B cell (primary cell): ENCODE measurements at regions not wholly inside any gene's neighbourhood (a gene's known extent, or its start where the extent isn't known, plus 50 kb on each side); places are given as distances from the start of the nearest gene placed in this dataset.

Source experiments
- ATAC-seq: fragments of 200-7000 bp; cut with Tn5 transposase; one replicate; pipeline ENCODE4 v1.10.0; 2021; ENCODE audit warnings: low read depth, mild to moderate bottlenecking, moderate number of reproducible peaks, moderate library complexity
- CTCF ChIA-PET: fragments of 350-600 bp; sonication (Branson Sonifier 250); formaldehyde crosslinking; loops from one replicate; lab custom pipeline; 2021; ENCODE audit warnings: antibody characterized with exemption, inconsistent platforms; lab: Charles Lee
- POLR2A ChIA-PET: fragments of 350-600 bp; sonication (Branson Sonifier 250); formaldehyde crosslinking; loops from one replicate; lab custom pipeline; 2021; ENCODE audit warnings: antibody characterized with exemption; lab: Charles Lee
- DNase-seq: peaks from one replicate; pipeline ENCODE4 v3.0.0; 2013
- H2AFZ ChIP-seq: 2 replicates; pipeline ENCODE4 v1.6.1; 2012; ENCODE audit warnings: mild to moderate bottlenecking, low read depth, low read length; ENCODE audit not compliant: insufficient read depth, poor library complexity, severe bottlenecking
- H3K27ac ChIP-seq, 2 donors: 1 replicate in 1 of 2; 2 replicates in 1 of 2; pipeline ENCODE4 v1.5.1; 2012 to 2013; ENCODE audit warnings: low read length in 2 of 2, mild to moderate bottlenecking in 2 of 2, moderate library complexity in 1 of 2
- H3K27me3 ChIP-seq, 4 experiments: fragments of 200-600 bp in 1 of 4; sonication (generic) in 1 of 4; replicated peaks in 1 of 4; 1 replicate in 2 of 4; 2 replicates in 2 of 4; pipeline versions ENCODE4 v1.6.1 to v1.7.0; 2013 to 2016; ENCODE audit warnings: low read length in 3 of 4, mild to moderate bottlenecking in 2 of 4, mixed read lengths in 1 of 4, moderate library complexity in 1 of 4; ENCODE audit not compliant: insufficient read depth in 4 of 4, control insufficient read depth in 3 of 4; ENCODE audit errors: control extremely low read depth in 1 of 4
- H3K36me3 ChIP-seq, 2 experiments: replicated peaks in 1 of 2; 1 replicate in 1 of 2; 2 replicates in 1 of 2; pipeline versions ENCODE4 v1.6.1 to v1.7.1; 2013; ENCODE audit warnings: low read length in 1 of 2; ENCODE audit not compliant: insufficient read depth in 2 of 2, control insufficient read depth in 1 of 2; ENCODE audit errors: control extremely low read depth in 1 of 2, extremely low read depth in 1 of 2
- H3K4me1 ChIP-seq, 2 donors: fragments of 200-600 bp in 1 of 2; sonication (generic) in 1 of 2; 1 replicate in 1 of 2; 2 replicates in 1 of 2; pipeline versions ENCODE4 v1.5.1 to v1.6.1; 2013 to 2017; ENCODE audit warnings: low read length in 2 of 2; ENCODE audit not compliant: control insufficient read depth in 2 of 2, insufficient read depth in 2 of 2
- H3K4me2 ChIP-seq: replicated peaks from 2 replicates; pipeline ENCODE3; 2012; ENCODE audit warnings: mild to moderate bottlenecking, low read depth, low read length; ENCODE audit not compliant: poor library complexity, severe bottlenecking
- H3K4me3 ChIP-seq, 5 experiments: fragments of 200-600 bp in 1 of 5; sonication (generic) in 1 of 5; 1 replicate in 3 of 5; 2 replicates in 2 of 5; pipeline versions ENCODE4 v1.5.1 to v1.7.0; 2011 to 2016; ENCODE audit warnings: low read length in 4 of 5, mild to moderate bottlenecking in 4 of 5, low read depth in 2 of 5, control low read depth in 1 of 5, moderate library complexity in 1 of 5; ENCODE audit not compliant: insufficient read depth in 1 of 5; ENCODE audit errors: control extremely low read depth in 1 of 5, extremely low read depth in 1 of 5
- H3K79me2 ChIP-seq: fragments of 200-600 bp; sonication (generic); one replicate; pipeline ENCODE4 v1.6.0; 2016; ENCODE audit warnings: low read length; ENCODE audit not compliant: control insufficient read depth, insufficient read depth
- H3K9ac ChIP-seq: fragments of 200-600 bp; sonication (generic); 2 replicates; pipeline ENCODE4 v1.6.1; 2017; ENCODE audit warnings: mild to moderate bottlenecking, low read length, moderate library complexity
- H3K9me3 ChIP-seq, 3 donors: one replicate each; pipeline versions ENCODE4 v1.6.1 to v1.7.1; 2013; ENCODE audit warnings: low read length in 2 of 3; ENCODE audit not compliant: control insufficient read depth in 2 of 3, insufficient read depth in 1 of 3; ENCODE audit errors: control extremely low read depth in 1 of 3
- H4K20me1 ChIP-seq: 2 replicates; pipeline ENCODE4 v1.6.0; 2012; ENCODE audit warnings: mild to moderate bottlenecking, low read length; ENCODE audit not compliant: insufficient read depth, control insufficient read depth, poor library complexity, severe bottlenecking
- H3K27ac Mint-ChIP-seq: one replicate; pipeline ENCODE4 v1.8.0; 2021; ENCODE audit warnings: mixed read lengths
- H3K27me3 Mint-ChIP-seq: one replicate; pipeline ENCODE4 v1.8.0; 2021; ENCODE audit warnings: mixed read lengths
- H3K4me1 Mint-ChIP-seq: one replicate; pipeline ENCODE4 v1.8.0; 2021; ENCODE audit warnings: mixed read lengths
- H3K4me3 Mint-ChIP-seq: one replicate; pipeline ENCODE4 v1.8.0; 2021; ENCODE audit warnings: mixed read lengths
- H3K9me3 Mint-ChIP-seq: one replicate; pipeline ENCODE4 v1.8.0; 2022; ENCODE audit warnings: mixed read lengths; ENCODE audit not compliant: insufficient read depth
- EZH2 ChIP-seq: IDR thresholded peaks from 2 replicates; pipeline ENCODE4 v1.6.1; 2012; ENCODE audit warnings: borderline replicate concordance, low read depth, mild to moderate bottlenecking, moderate library complexity, low read length; ENCODE audit not compliant: insufficient read depth, poor library complexity, severe bottlenecking
- WGBS: methylation state at CpG from one replicate; pipeline ENCODE4 v1.1.5; 2013; ENCODE audit warnings: missing lambda C conversion rate; ENCODE audit not compliant: insufficient coverage; 5-methylcytosine and 5-hydroxymethylcytosine counted together
- intact Hi-C: fragments of 100-400 bp; cut with micrococcal nuclease; formaldehyde crosslinking; loops from one replicate; pipeline ENCODE4 v1.10.0; 2022
- TF ChIP-seq, protein P1 (sequence below): fragments of 200-600 bp; IDR thresholded peaks from one replicate; pipeline ENCODE4 v1.8.0; 2022; ENCODE audit warnings: antibody characterized with exemption, mild to moderate bottlenecking

GRCh38 chr9:129522351-129522750 is 98.5 kb downstream of the C9orf50 start:
- 61% methylated on average over 6 of the region's 7 CpGs for WGBS
- no peaks in the 10 kb centered on the region for H3K4me1 Mint-ChIP-seq
- Histone ChIP-seq H3K27ac (no peak overlapping the region), H3K79me2 (no peaks in the 10 kb centered on the region), H3K4me2 (no peak overlapping the region), H3K36me3 (no peaks in the 10 kb centered on the region), H2AFZ (no peak overlapping the region), H4K20me1 (no peaks in the 10 kb centered on the region), H3K9ac (no peak overlapping the region), H3K9me3 (peaks cover 0 to 19% (median 5%) of the 10 kb centered on the region in 3 donors), H3K4me3 (no peak overlapping the region), H3K27me3 (peaks cover 0 to 11% (median 4%) of the 10 kb centered on the region in 4 experiments), H3K4me1 (no peaks in the 10 kb centered on the region)
- TF ChIP-seq, protein P1, sequence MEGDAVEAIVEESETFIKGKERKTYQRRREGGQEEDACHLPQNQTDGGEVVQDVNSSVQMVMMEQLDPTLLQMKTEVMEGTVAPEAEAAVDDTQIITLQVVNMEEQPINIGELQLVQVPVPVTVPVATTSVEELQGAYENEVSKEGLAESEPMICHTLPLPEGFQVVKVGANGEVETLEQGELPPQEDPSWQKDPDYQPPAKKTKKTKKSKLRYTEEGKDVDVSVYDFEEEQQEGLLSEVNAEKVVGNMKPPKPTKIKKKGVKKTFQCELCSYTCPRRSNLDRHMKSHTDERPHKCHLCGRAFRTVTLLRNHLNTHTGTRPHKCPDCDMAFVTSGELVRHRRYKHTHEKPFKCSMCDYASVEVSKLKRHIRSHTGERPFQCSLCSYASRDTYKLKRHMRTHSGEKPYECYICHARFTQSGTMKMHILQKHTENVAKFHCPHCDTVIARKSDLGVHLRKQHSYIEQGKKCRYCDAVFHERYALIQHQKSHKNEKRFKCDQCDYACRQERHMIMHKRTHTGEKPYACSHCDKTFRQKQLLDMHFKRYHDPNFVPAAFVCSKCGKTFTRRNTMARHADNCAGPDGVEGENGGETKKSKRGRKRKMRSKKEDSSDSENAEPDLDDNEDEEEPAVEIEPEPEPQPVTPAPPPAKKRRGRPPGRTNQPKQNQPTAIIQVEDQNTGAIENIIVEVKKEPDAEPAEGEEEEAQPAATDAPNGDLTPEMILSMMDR = no peak
- TF ChIP-seq EZH2 = no peak
- ChIA-PET CTCF (no interaction called here), POLR2A (no interaction called here)
- H3K27me3 Mint-ChIP-seq = peaks cover 37% of the 10 kb centered on the region
- ATAC-seq (no peak), DNase-seq (no peak)
- H3K4me3 Mint-ChIP-seq = no peak overlapping the region
- intact Hi-C loops = no loop called here
- H3K9me3 Mint-ChIP-seq = peaks cover 3% of the 10 kb centered on the region
- no peak overlapping the region for H3K27ac Mint-ChIP-seq

DNA sequence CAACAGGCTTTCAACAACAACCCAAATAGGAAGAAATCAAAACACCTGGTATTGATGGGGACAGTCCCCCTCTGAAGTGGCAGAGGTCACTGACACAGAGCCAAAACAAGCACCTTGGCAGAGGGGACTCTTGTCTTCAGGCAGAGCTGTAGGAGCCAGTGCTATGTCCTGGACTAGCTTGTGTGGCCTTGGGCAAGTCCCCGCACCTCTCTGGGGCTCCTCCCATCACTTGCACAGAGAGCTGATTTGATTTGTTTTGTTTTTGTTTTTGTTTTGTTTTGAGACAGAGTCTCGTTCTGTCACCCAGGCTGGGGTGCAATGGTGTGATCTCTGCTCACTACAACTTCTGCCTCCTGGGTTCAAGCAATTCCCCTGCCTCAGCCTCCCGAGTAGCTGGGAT is 100.8 kb downstream of the C9orf50 start:
- Histone ChIP-seq H3K27ac (no peak overlapping the region), H3K79me2 (no peaks in the 10 kb centered on the region), H4K20me1 (no peaks in the 10 kb centered on the region), H3K4me2 (no peak overlapping the region), H3K4me3 (no peak overlapping the region), H3K9ac (no peak overlapping the region), H3K27me3 (peaks cover 0 to 3% (median under 1%) of the 10 kb centered on the region in 4 experiments), H3K9me3 (peaks cover 0 to 26% (median 6%) of the 10 kb centered on the region in 3 donors), H3K36me3 (no peaks in the 10 kb centered on the region), H2AFZ (no peak overlapping the region), H3K4me1 (no peaks in the 10 kb centered on the region)
- intact Hi-C loops = no loop called here
- H3K9me3 Mint-ChIP-seq = peaks cover 9% of the 10 kb centered on the region
- H3K27ac Mint-ChIP-seq = no peak overlapping the region
- peaks cover 31% of the 10 kb centered on the region for H3K27me3 Mint-ChIP-seq
- TF ChIP-seq EZH2 = no peak
- TF ChIP-seq, protein P1 = no peak
- DNase-seq = no peak
- ChIA-PET POLR2A (no interaction called here), CTCF (no interaction called here)
- no peak for ATAC-seq
- no peaks in the 10 kb centered on the region for H3K4me1 Mint-ChIP-seq
- H3K4me3 Mint-ChIP-seq = no peak overlapping the region
- 100% methylated on average over 1 of the region's 3 CpGs for WGBS
